Testis (tissue), 2 donors: ENCODE measurements at regions not wholly inside any gene's neighbourhood (a gene's known extent, or its start where the extent isn't known, plus 50 kb on each side); places are given as distances from the start of the nearest gene placed in this dataset.

ENCODE experiments used
- DNase-seq: peaks from one replicate; pipeline ENCODE4 v3.0.0-alpha.2; 2019
- H3K27ac ChIP-seq, 2 donors: fragments of 200-600 bp; sonication (generic); one replicate each; pipeline ENCODE4 v1.5.1; 2019
- H3K27me3 ChIP-seq: fragments of 200-600 bp; sonication (generic); one replicate; pipeline ENCODE4 v1.5.1; 2019
- H3K36me3 ChIP-seq: fragments of 200-600 bp; sonication (generic); one replicate; pipeline ENCODE4 v1.5.1; 2017; ENCODE audit warnings: low read depth; ENCODE audit errors: missing control alignments
- H3K4me1 ChIP-seq: fragments of 200-600 bp; sonication (generic); one replicate; pipeline ENCODE4 v1.5.1; 2019
- H3K4me3 ChIP-seq, 2 donors: fragments of 200-600 bp; sonication (generic); one replicate each; pipeline ENCODE4 v1.5.1; 2017 to 2019
- H3K9me3 ChIP-seq: fragments of 200-600 bp; sonication (generic); one replicate; pipeline ENCODE4 v1.5.1; 2017
- CTCF ChIP-seq, 3 experiments: fragments of 450-650 bp in 2 of 3; fragments of 200-600 bp in 1 of 3; sonication (generic) in 1 of 3; IDR thresholded peaks; one replicate each; pipeline ENCODE4 v1.5.1; 2016 to 2019; ENCODE audit warnings: antibody characterized with exemption in 3 of 3, mild to moderate bottlenecking in 2 of 3, moderate library complexity in 1 of 3
- POLR2A ChIP-seq: fragments of 450-650 bp; IDR thresholded peaks from one replicate; pipeline ENCODE4 v1.6.1; 2017; ENCODE audit warnings: antibody characterized with exemption, mild to moderate bottlenecking, moderate library complexity
- WGBS, 2 donors: methylation state at CpG; one replicate each; pipeline ENCODE4 v1.1.5; 2018; 5-methylcytosine and 5-hydroxymethylcytosine counted together
- intact Hi-C: fragments of 100-400 bp; cut with DNase I; formaldehyde crosslinking; loops from one replicate; pipeline ENCODE4 v1.15.1; 2023; ENCODE audit warnings: low total_unique reads

DNA sequence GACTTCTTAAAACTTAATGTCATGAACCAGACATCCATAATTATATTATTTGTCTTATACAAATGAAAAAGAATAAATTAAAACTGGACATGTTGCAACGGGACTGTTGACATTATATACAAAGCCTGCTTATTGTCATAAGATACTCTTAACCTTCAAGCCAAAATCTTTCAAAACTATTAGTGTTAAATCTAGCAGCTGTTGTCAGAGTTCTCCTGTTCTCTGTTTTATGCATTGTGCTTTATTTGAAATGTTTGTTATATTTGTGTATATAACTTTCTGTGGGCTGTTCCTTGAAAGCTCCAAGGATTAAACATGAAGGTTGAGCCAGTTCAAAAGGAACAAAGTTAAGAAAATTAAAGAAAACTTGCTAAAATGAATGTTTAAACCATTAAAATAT is 335.5 kb upstream of the NT5C1B start:
- no peak overlapping the region for H3K27ac ChIP-seq
- H3K36me3 ChIP-seq = no peaks in the 10 kb centered on the region
- TF ChIP-seq CTCF (IDR thresholded peaks at IDR 0.05) = no peak
- TF ChIP-seq POLR2A = no peak
- no peaks in the 10 kb centered on the region for H3K4me1 ChIP-seq
- no peaks in the 10 kb centered on the region for H3K27me3 ChIP-seq
- H3K9me3 ChIP-seq = no peaks in the 10 kb centered on the region
- intact Hi-C loops = no loop called here
- 57 to 69% methylated on average over 1 of the region's 1 CpG for WGBS, 2 donors
- H3K4me3 ChIP-seq = no peak overlapping the region
- DNase-seq = no peak

- Histone ChIP-seq H3K4me1 (no peaks in the 10 kb centered on the region), H3K4me3 (no peak overlapping the region), H3K27me3 (no peaks in the 10 kb centered on the region), H3K9me3 (no peaks in the 10 kb centered on the region), H3K36me3 (no peaks in the 10 kb centered on the region), H3K27ac (no peak overlapping the region)
- intact Hi-C loops = no loop called here
- 87 to 88% methylated on average over 4 of the region's 4 CpGs for WGBS, 2 donors
- TF ChIP-seq POLR2A = no peak
- TF ChIP-seq CTCF (IDR thresholded peaks at IDR 0.05) = no peak
- no peak for DNase-seq
Observed at GRCh38 chr2:18924386-18924785, 335.0 kb upstream of the NT5C1B start.

DNA sequence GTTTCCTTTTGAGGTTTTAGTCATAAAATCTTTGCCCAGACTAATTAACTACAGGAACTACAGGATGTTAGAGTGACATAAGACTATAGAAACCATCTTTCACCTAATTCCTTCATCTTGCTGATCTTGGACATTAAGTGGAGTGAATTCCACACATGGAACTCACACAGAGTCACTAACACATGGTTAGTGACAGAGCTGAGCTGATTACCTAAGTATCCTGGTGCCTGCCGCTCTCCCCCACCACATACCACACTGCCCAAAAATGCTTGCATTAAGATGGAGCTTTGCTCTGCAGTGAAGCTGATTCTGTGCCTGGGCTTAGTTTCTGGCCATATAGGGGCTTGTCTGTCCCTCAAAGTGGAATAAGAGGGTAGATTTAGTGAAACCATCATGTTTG is 332.9 kb upstream of the NT5C1B start:
- TF ChIP-seq POLR2A (no peak), CTCF (IDR thresholded peaks at IDR 0.05) (no peak)
- Histone ChIP-seq H3K36me3 (no peaks in the 10 kb centered on the region), H3K27ac (no peak overlapping the region), H3K27me3 (no peaks in the 10 kb centered on the region), H3K4me1 (no peaks in the 10 kb centered on the region), H3K9me3 (no peaks in the 10 kb centered on the region), H3K4me3 (no peak overlapping the region)
- intact Hi-C loops = no loop called here
- DNase-seq = no peak
- 86 to 92% methylated on average over 1 of the region's 1 CpG for WGBS, 2 donors

DNA sequence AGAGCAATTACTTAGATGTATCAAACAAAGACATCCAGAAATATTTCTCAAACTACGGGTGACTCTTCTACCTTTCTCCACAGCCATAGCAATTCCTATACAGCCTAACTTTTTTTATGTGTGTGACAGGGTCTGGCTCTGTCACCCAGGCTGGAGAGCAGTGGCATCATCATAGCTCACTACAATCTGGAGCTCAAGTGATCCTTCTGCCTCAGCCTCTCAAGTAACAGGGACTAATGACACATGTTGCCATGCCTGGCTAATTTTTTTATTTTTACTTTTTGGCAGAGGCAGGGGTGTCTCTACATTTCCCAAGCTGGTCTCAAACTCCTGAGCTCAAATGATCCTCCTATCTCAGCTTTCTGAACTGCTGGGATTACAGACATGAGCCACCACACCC is 328.9 kb upstream of the NT5C1B start:
- no peaks in the 10 kb centered on the region for H3K4me1 ChIP-seq
- H3K4me3 ChIP-seq = no peak overlapping the region
- no peaks in the 10 kb centered on the region for H3K36me3 ChIP-seq
- intact Hi-C loops = no loop called here
- TF ChIP-seq CTCF (IDR thresholded peaks at IDR 0.05) (no peak), POLR2A (no peak)
- no peak for DNase-seq
- H3K27ac ChIP-seq = no peak overlapping the region
- 5 to 51% methylated on average over 1 of the region's 1 CpG for WGBS, 2 donors
- H3K27me3 ChIP-seq = no peaks in the 10 kb centered on the region
- H3K9me3 ChIP-seq = no peaks in the 10 kb centered on the region

- H3K4me1 ChIP-seq = no peaks in the 10 kb centered on the region
- no peak overlapping the region for H3K4me3 ChIP-seq
- no peak for DNase-seq
- no peaks in the 10 kb centered on the region for H3K36me3 ChIP-seq
- no peak overlapping the region for H3K27ac ChIP-seq
- WGBS, 2 donors = 68 to 76% methylated on average over 1 of the region's 1 CpG
- no peaks in the 10 kb centered on the region for H3K9me3 ChIP-seq
- no peaks in the 10 kb centered on the region for H3K27me3 ChIP-seq
- TF ChIP-seq CTCF (IDR thresholded peaks at IDR 0.05) = no peak
- no peak for TF ChIP-seq POLR2A
- intact Hi-C loops = no loop called here
Observed at GRCh38 chr2:18915227-18915626, 325.9 kb upstream of the NT5C1B start.
